ENCODE measurements at regions not wholly inside any gene's neighbourhood (a gene's known extent, or its start where the extent isn't known, plus 50 kb on each side); places are given as distances from the start of the nearest gene placed in this dataset.
A peak's percentile ranks its signal among the peaks of the same experiment; 100 is the strongest.

DNA sequence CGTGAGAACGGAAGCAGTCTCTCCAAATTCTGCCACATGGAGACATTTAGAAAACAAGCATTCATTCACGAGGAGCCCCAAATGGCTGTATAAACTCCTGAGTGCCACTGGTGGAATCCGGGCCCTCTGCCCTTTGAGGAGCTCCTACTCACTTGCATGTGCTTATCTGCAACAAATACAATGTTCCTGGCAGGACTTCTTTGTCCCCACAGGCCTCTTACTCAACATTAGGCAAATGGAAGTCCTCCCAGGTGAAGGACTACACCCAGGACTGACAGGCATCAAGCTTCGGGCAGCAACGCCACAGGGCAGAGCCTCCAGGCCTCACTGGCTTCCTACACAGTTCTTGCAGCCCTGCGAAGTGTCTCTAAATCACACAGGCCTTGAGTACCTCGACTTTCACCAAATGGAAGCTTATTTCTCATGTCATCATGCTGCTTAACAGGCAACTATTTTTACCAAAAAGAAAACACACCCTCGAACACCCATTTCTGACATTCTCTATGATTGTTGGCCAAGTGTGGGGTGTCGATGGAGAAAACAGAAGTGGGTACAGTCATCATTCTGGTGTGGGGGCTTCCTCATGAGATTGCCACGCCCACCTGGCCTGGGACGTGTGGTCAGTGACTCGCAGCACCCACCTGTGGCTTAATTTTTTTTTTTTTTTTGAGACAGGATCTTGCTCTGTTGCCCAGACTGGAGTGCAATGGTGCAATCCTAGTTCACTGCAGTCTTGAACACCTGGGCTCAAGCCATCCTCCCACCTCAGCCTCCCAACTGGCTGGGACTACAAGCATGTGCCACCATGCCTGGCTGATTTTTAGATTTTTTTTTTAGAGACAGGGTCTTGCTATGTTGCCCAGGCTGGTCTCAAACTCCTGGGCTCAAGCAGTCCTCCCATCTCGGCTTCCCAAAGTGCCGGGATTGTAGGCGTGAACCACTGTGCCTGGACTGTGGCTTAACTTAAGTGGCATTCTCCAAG, 186.8 kb upstream of the GLI2 start:
- DNase-seq (ENCODE audit: low spot score): no peak

GRCh38 chr2:120549841-120550240, 185.8 kb upstream of the GLI2 start:
- no peak for DNase-seq (ENCODE audit: low spot score)

DNA sequence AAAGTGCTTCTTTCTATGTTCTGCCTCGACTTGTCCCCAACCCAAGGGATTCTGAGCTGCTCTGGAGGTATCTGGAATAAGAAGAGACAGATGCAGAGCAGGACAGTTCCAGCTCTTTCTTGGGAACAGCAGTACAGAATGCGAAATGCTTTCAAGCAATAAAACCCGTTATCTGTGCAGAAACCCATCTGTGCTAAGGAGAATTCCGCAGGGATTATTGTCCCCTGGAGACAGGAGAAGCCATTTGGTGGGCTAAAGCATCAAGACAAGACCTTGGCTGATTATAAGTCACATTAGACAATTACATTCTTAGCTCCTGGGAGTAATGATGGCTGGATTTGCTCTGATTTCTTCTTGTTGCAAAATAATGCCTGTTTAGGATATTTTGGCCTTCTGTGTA, 185.4 kb upstream of the GLI2 start:
- DNase-seq (ENCODE audit: low spot score): no peak

DNA sequence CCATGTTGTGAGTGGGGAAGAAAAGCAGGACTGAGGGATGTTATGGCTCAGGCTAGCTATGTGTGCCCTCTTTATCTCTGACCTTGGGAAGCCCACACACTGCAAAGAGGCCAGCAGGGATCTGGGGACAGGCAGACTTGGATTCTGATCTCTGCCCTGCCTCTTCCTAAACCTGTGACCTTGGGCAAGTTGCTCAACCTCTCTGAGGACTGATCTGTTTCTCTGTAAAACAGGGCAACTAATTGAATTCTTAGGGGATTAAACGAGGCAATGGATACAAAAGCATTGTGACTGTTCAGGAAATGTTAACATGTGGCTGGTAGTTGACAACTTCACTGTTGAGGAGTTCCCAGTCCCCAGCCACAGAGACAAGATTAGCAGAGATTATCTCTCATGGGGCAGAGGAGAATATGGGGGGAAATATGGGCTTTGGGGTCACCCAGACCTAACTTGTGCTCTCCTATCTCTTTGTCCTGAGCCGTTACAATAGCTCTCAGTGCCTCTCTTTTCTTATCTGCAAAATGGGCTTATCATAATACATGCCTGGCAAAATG, 184.7 kb upstream of the GLI2 start:
- DNase-seq (ENCODE audit: low spot score): no peak

DNA sequence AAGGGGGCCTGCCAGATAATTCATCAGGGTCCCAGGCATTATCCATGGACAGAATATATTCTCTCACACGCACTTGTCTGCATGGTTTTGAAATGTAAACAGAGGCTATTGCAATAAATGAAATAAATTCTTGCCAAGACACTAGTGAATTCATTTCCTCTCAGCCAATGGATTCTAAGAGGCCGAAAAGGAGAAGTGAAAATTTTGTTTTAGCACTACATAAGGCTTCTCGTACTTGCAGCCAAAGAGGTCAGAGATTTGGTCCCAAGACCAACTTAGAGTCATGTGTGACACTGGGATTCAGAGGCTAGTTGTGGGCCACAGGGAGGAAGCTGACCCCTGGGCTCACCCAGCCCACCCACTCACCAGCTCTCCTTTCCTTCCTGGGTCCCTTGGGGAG, 184.1 kb upstream of the GLI2 start:
- no peak for DNase-seq (ENCODE audit: low spot score)

- no peak for DNase-seq (ENCODE audit: low spot score)
Measured at GRCh38 chr2:120552079-120552478, 183.6 kb upstream of the GLI2 start.

DNA sequence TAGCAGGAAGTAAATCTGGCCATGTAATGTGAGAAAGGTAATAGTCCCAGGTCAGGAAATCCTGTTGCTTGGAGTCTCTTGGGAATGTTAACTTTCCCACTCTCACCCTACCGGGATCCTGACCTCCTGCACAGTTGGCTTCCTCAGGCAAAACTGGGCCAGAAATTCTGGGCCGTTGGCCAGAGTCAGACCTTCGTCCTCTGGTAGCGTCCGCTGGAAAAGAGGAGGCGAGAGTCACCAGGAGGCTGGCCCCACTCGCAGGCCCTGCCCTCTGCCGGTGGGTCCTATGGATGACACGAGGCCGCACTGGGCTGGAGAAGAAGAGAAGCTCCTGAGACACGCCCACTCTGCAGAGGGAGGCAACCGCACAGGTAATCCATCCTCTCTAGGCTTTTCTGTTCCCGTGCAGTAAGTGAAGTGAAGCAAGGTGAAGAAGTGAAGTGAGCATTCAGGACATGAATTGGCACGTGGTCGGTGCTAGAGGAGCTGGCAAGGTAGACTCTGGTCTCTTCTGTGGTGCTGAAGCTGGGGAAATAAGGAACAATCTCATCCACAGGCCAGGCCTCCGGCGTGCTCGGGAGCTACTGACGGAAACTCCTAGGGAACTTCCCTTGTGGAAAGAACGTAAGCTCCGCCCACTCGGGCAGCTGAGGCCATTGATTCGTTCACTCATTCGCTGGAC, 182.7 kb upstream of the GLI2 start:
- DNase-seq (ENCODE audit: low spot score): peak; percentile 71

DNA sequence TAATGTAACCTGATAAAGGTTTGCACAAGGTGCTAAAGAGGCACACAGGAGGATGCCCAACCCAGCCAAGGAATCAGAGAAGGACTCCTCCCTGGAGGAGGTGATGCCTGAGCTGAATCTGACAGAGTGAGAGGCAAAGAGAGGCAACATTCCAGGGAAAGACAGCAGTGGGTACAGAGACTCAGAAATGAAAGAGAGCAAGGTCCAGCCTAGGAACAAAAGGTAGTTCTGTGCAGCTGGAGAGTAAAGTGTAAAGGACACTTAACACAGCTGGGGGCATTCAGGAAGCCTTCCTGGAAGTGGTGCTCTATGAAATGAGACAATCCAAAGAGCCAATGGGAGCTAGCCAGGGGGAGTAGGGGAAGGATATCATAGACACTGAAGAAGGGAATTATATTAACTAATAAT, 181.0 kb upstream of the GLI2 start:
- no peak for DNase-seq (ENCODE audit: low spot score)

GRCh38 chr2:120555092-120555491, 180.6 kb upstream of the GLI2 start:
- DNase-seq (ENCODE audit: low spot score): no peak

GRCh38 chr2:120556911-120557310, 178.8 kb upstream of the GLI2 start:
- no peak for DNase-seq (ENCODE audit: low spot score)

DNA sequence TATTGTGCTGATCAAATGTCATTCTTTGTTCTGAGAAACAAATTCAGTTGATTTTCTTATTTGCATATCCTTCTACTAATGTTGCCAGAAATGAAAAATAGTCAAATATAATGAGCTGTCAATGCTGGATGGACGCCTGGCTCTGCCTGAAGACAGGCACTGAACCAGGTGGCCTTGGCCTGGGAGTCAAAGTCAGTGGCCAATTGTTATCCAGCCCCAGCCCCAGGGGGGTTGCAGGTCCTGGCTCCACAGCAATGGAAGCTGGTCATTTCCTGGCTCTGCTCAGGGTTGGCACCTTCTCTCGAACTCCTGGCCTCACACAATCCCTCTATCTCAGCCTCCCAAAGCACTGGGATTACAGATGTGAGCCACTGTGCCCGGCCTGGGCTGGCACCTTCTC, 176.8 kb upstream of the GLI2 start:
- DNase-seq (ENCODE audit: low spot score): no peak

DNA sequence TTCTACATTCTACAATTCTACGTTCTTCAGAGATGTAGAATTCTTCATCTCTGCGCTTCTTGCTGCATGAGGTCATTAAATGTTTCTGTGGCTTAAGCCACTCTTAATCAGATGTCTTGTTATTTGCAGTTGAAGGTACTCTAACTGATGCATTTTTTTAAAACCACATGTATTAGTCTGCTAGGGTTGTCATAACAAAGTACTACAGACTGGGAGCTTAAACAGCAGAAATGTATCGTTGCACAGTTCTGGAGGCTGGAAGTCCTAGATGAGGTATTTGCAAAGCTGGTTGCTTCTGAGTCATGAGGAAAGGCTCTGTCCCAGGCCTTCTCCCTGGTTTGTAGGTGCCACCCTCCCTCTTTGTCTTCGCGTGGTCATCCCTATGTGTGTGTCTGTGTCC, 176.3 kb upstream of the GLI2 start:
- no peak for DNase-seq (ENCODE audit: low spot score)

DNA sequence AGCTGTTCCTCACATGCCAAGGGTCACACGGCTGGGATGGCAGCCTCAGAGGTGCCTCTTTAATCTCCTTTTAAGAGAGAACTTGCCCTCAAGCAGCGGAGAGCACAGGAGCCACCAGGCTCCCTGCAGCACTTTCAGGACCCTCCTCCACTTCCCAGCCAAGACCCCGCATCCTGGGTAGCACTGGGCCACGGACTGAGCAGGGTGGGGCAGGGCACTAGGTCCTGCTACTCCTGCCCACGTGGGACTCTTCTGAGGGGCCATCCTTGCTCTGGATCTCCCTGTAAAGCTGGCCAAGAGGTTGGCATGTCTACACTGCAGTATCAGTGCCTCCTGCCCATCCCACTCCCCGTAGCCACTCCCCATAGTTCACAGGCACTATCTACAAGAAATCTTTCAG, 175.3 kb upstream of the GLI2 start:
- DNase-seq (ENCODE audit: low spot score): no peak

DNA sequence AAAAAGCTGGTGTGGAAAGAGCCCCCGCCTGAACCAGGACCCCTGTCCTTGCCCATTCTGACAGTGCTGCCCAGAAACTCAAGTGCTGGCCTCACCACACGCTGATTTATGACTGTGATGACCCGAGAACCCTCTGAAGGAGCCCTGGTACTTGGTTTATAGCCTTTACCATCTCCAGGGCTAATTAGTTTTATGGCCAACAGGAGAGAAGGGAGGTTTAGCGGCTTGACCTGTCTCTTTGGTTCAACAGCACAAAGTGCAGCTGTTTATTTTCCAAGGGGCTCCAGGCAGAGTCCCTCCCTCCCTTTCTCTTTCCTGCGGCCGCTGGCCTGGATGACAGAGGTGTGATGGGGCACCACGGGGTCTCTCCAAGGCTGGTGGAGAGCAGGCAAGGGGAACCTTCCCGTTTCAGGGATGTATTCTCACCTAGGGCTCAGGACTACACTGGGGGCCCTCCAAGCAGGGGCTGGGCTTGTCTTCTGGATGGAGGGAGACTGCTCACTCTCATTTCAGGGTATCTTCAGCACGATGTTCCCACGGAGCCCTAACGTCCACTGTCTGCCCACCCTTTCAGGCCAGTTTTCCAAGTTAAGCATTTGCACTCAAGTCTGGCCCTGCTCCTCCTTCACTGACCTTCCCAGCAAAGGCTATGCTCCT, 174.2 kb upstream of the GLI2 start:
- DNase-seq (ENCODE audit: low spot score): no peak

DNA sequence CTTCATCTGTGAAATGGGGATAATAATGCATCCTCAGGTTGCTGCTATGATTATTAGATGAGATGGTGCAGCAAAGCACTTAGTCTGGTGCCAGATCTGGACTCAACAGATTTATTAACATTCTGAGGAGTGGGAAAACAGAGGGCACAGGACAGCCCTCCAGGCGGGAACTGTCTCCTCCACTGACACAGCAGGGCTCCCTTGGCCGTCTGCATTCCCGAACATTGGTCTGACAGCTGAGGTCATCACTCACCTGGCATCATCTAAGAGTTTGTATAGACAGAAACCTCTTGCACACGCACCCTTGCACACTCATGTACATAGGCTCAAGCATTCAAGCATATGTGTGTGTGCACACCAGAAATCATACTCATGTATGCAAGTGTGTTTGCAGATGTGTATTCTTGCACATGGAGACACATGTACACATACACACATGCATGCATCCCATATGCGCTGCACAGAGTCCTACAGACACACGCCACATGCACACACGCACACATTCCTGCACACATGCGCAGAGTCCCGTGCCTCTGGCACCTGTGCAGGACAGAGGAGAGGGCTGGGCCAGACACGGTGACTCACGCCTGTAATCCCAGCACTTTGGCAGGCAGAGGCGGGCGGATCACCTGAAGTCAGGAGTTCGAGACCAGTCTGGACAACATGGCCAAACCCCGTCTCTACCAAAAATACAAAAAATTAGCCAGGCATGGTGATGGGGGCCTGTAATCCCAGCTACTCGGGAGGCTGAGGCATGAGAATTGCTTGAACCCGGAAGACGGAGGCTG, 173.3 kb upstream of the GLI2 start:
- DNase-seq (ENCODE audit: low spot score): no peak

DNA sequence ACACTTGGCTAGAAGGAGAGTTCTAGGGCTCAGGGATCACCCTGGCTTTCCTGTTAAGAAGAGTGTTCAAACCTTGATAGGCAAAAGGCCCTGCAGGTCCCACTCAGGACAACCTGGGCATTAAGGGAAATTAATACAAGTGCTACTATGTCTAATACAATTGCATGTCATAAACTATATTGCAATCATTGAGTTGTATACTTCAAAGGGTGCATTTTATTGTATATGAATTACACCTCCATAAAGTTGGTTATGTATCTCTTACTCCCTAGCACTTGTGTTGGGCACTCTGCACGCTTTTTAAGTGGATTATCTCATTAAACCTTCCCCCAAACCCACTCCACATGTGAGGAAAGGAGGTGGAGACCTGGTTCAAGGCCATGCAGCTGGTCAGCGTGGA, 172.1 kb upstream of the GLI2 start:
- DNase-seq (ENCODE audit: low spot score): no peak

DNA sequence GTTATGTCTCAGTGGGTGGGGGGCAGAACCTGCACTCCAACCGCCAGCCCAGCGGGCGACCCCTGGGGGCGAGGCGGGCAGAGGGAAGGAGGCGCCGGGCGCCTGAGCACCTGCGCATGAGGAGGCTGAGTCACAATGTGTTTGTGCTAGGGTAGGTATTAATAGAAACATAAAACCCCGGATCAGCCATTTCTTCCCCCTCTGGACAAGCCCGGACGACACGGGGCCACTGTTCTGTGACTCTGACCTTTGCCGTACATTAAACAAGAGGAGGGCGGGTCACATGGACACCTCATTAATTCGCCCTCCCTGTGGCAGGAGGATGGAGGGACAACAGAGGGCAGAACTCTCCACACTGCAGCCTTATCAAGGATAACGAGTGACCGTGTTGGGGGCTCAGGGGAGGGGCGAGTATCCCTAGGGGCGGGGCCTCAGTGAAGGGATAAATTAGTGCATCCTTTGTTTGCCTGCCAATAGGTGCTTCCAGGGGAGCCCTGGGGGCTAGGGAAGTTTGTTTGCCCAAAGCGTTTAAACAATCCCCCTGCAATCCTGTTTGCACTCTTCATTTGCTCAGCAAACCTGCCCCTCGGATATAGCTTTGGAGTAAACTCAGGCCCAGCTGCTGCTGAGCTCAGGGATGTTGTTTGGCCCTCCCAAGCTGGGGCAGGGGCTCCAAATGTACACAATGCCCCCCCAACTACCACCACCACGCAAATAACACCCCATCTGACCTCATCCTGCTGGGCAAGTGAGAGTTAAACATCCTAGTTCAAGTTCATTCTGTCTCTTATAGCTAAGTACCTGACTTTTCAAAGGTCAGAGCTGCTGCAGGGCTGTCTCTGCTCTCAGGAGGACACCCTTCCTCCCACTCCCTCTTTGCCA, 171.2 kb upstream of the GLI2 start:
- peak; percentile 7 for DNase-seq (ENCODE audit: low spot score)

GRCh38 chr2:120565095-120565460, 170.6 kb upstream of the GLI2 start:
- DNase-seq (ENCODE audit: low spot score): no peak

GRCh38 chr2:120565929-120566328, 169.7 kb upstream of the GLI2 start:
- DNase-seq (ENCODE audit: low spot score): no peak

- DNase-seq (ENCODE audit: low spot score): no peak
Measured at GRCh38 chr2:120566331-120567035, 169.2 kb upstream of the GLI2 start.

Data from LoVo (cell line).